ENCODE measurements at regions not wholly inside any gene's neighbourhood (a gene's known extent, or its start where the extent isn't known, plus 50 kb on each side); places are given as distances from the start of the nearest gene placed in this dataset.

- Histone ChIP-seq H4K20me1 (ENCODE audit: insufficient read depth, poor library complexity, severe bottlenecking) (no peaks in the 10 kb centered on the region), H3K27ac (no peak overlapping the region), H3K4me3 (no peak overlapping the region), H2AFZ (no peak overlapping the region), H3K4me1 (ENCODE audit: insufficient read depth) (peaks cover 20% of the 10 kb centered on the region), H3K4me2 (no peak overlapping the region), H3K9me2 (replicated peaks; ENCODE audit: insufficient read depth) (no peaks in the 10 kb centered on the region), H3K9me3 (ENCODE audit: low read depth) (no peaks in the 10 kb centered on the region), H3K27me3 (no peaks in the 10 kb centered on the region), H3K36me3 (replicated peaks; ENCODE audit: insufficient read depth, low read depth) (no peaks in the 10 kb centered on the region), H3K79me2 (no peaks in the 10 kb centered on the region)
- TF ChIP-seq EZH2phosphoT487 (IDR thresholded peaks at IDR 0.05; ENCODE audit: low read depth, severe bottlenecking, unreplicated experiment): no peak
- WGBS (ENCODE audit: low lambda C conversion rate, missing lambda C conversion rate): 86% methylated on average over 1 of the region's 1 CpG
- DNase-seq (ENCODE audit: low spot score): no peak
These were observed 207.2 kb downstream of the VAPA start for GRCh38 chr18:10121028-10121427.

- WGBS (ENCODE audit: low lambda C conversion rate, missing lambda C conversion rate): 32% methylated on average over 11 of the region's 11 CpGs
- Histone ChIP-seq H4K20me1 (ENCODE audit: insufficient read depth, poor library complexity, severe bottlenecking) (no peaks in the 10 kb centered on the region), H2AFZ (no peak overlapping the region), H3K79me2 (no peaks in the 10 kb centered on the region), H3K4me2 (peak overlapping the region; percentile 16), H3K9me2 (replicated peaks; ENCODE audit: insufficient read depth) (no peaks in the 10 kb centered on the region), H3K36me3 (replicated peaks; ENCODE audit: insufficient read depth, low read depth) (no peaks in the 10 kb centered on the region), H3K9me3 (ENCODE audit: low read depth) (no peaks in the 10 kb centered on the region), H3K27me3 (no peaks in the 10 kb centered on the region), H3K4me1 (ENCODE audit: insufficient read depth) (peaks cover 20% of the 10 kb centered on the region), H3K4me3 (no peak overlapping the region), H3K27ac (peak overlapping the region; percentile 71)
- no peak for TF ChIP-seq EZH2 (IDR thresholded peaks at IDR 0.05; ENCODE audit: borderline replicate concordance)
- no peak for TF ChIP-seq EZH2phosphoT487 (IDR thresholded peaks at IDR 0.05; ENCODE audit: low read depth, severe bottlenecking, unreplicated experiment)
- TF ChIP-seq CTCF (IDR thresholded peaks at IDR 0.05; ENCODE audit: poor library complexity): no peak
- peak; percentile 40 for DNase-seq (ENCODE audit: low spot score)
These were observed 208.1 kb downstream of the VAPA start for GRCh38 chr18:10121786-10122515.

- H3K4me2 ChIP-seq: no peak overlapping the region
- no peak overlapping the region for H3K4me3 ChIP-seq
- H2AFZ ChIP-seq: no peak overlapping the region
- no peaks in the 10 kb centered on the region for H4K20me1 ChIP-seq (ENCODE audit: insufficient read depth, poor library complexity, severe bottlenecking)
- H3K27me3 ChIP-seq: no peaks in the 10 kb centered on the region
- 92% methylated on average over 19 of the region's 19 CpGs for whole genome bisulfite sequencing (ENCODE audit: low lambda C conversion rate, missing lambda C conversion rate)
- no peaks in the 10 kb centered on the region for H3K9me2 ChIP-seq (replicated peaks; ENCODE audit: insufficient read depth)
- no peaks in the 10 kb centered on the region for H3K79me2 ChIP-seq
- peaks cover 20% of the 10 kb centered on the region for H3K4me1 ChIP-seq (ENCODE audit: insufficient read depth)
- H3K27ac ChIP-seq: peak overlapping the region; percentile 71
- TF ChIP-seq CTCF (IDR thresholded peaks at IDR 0.05; ENCODE audit: poor library complexity): no peak
- TF ChIP-seq EZH2phosphoT487 (IDR thresholded peaks at IDR 0.05; ENCODE audit: low read depth, severe bottlenecking, unreplicated experiment): no peak
- no peak for TF ChIP-seq EZH2 (IDR thresholded peaks at IDR 0.05; ENCODE audit: borderline replicate concordance)
- H3K36me3 ChIP-seq (replicated peaks; ENCODE audit: insufficient read depth, low read depth): no peaks in the 10 kb centered on the region
- no peaks in the 10 kb centered on the region for H3K9me3 ChIP-seq (ENCODE audit: low read depth)
- DNase-seq (ENCODE audit: low spot score): no peak
These were observed 209.5 kb downstream of the VAPA start for GRCh38 chr18:10122988-10123950.

- H3K27ac ChIP-seq: no peak overlapping the region
- no peaks in the 10 kb centered on the region for H3K79me2 ChIP-seq
- H3K27me3 ChIP-seq: no peaks in the 10 kb centered on the region
- no peaks in the 10 kb centered on the region for H4K20me1 ChIP-seq (ENCODE audit: insufficient read depth, poor library complexity, severe bottlenecking)
- peaks cover 20% of the 10 kb centered on the region for H3K4me1 ChIP-seq (ENCODE audit: insufficient read depth)
- no peak for DNase-seq (ENCODE audit: low spot score)
- H3K4me2 ChIP-seq: no peak overlapping the region
- no peaks in the 10 kb centered on the region for H3K9me2 ChIP-seq (replicated peaks; ENCODE audit: insufficient read depth)
- H2AFZ ChIP-seq: no peak overlapping the region
- 90% methylated on average over 9 of the region's 9 CpGs for WGBS (ENCODE audit: low lambda C conversion rate, missing lambda C conversion rate)
- no peaks in the 10 kb centered on the region for H3K9me3 ChIP-seq (ENCODE audit: low read depth)
- H3K36me3 ChIP-seq (replicated peaks; ENCODE audit: insufficient read depth, low read depth): no peaks in the 10 kb centered on the region
- H3K4me3 ChIP-seq: no peak overlapping the region
- TF ChIP-seq EZH2phosphoT487 (IDR thresholded peaks at IDR 0.05; ENCODE audit: low read depth, severe bottlenecking, unreplicated experiment) (no peak), EZH2 (IDR thresholded peaks at IDR 0.05; ENCODE audit: borderline replicate concordance) (no peak), CTCF (IDR thresholded peaks at IDR 0.05; ENCODE audit: poor library complexity) (no peak)
These were observed 210.3 kb downstream of the VAPA start for GRCh38 chr18:10124071-10124470.

All from hepatocyte (in vitro differentiated cells).